Activated CD4-positive, alpha-beta T cell treated with anti-CD3 and anti-CD28 coated beads for 36 hours (primary cell): ENCODE measurements at regions not wholly inside any gene's neighbourhood (a gene's known extent, or its start where the extent isn't known, plus 50 kb on each side); places are given as distances from the start of the nearest gene placed in this dataset.
A peak's percentile ranks its signal among the peaks of the same experiment; 100 is the strongest.

ENCODE experiments used
- ATAC-seq: fragments of 200-7000 bp; cut with Tn5 transposase; one replicate; pipeline ENCODE4 v1.10.0; 2021; ENCODE audit warnings: mild to moderate bottlenecking, moderate library complexity
- CTCF ChIA-PET: fragments of 350-600 bp; sonication (Branson Sonifier 250); formaldehyde crosslinking; loops from one replicate; lab custom pipeline; 2021; ENCODE audit warnings: antibody characterized with exemption; lab: Charles Lee
- POLR2A ChIA-PET: fragments of 350-600 bp; sonication (Branson Sonifier 250); formaldehyde crosslinking; loops from one replicate; lab custom pipeline; 2021; ENCODE audit warnings: antibody characterized with exemption, inconsistent platforms; lab: Charles Lee
- DNase-seq: peaks from one replicate; pipeline ENCODE4 v3.0.0-alpha.2; 2020
- H3K27ac Mint-ChIP-seq: one replicate; pipeline ENCODE4 v1.8.0; 2021; ENCODE audit warnings: mixed read lengths
- H3K27me3 Mint-ChIP-seq: one replicate; pipeline ENCODE4 v1.8.0; 2021; ENCODE audit warnings: mixed read lengths
- H3K36me3 Mint-ChIP-seq: one replicate; pipeline ENCODE4 v1.8.0; 2021; ENCODE audit warnings: low read depth, mixed read lengths
- H3K4me1 Mint-ChIP-seq: one replicate; pipeline ENCODE4 v1.8.0; 2021; ENCODE audit warnings: mixed read lengths
- H3K4me3 Mint-ChIP-seq: one replicate; pipeline ENCODE4 v1.8.0; 2021; ENCODE audit warnings: mild to moderate bottlenecking, moderate library complexity, mixed read lengths
- H3K9me3 Mint-ChIP-seq: one replicate; pipeline ENCODE4 v1.8.0; 2021; ENCODE audit warnings: low read depth, mixed read lengths
- intact Hi-C, 2 experiments: fragments of 100-400 bp; cut with DNase I in 1 of 2; cut with micrococcal nuclease in 1 of 2; formaldehyde crosslinking; loops; one replicate each; pipeline versions ENCODE4 v1.14.2 to v1.15.1; 2022 to 2024; cut with DNase I, micrococcal nuclease

GRCh38 chrX:121135488-121136207 is 88.2 kb downstream of the GLUD2 start:
- Mint-ChIP-seq H3K27ac (no peak overlapping the region), H3K9me3 (no peaks in the 10 kb centered on the region), H3K4me3 (no peak overlapping the region), H3K36me3 (no peaks in the 10 kb centered on the region), H3K27me3 (no peaks in the 10 kb centered on the region), H3K4me1 (no peaks in the 10 kb centered on the region)
- POLR2A ChIA-PET, result interaction anchor here (0.7 kb wide), 1 partner anchor 209 kb away, joined by 4 read pairs; no protein-coding TSS in a partner anchor
- intact Hi-C loops, result no loop called here
- CTCF ChIA-PET, result no interaction called here
- no peak for DNase-seq
- ATAC-seq, result no peak

GRCh38 chrX:121146059-121146628 is 98.7 kb downstream of the GLUD2 start:
- Mint-ChIP-seq H3K36me3 (no peaks in the 10 kb centered on the region), H3K9me3 (no peaks in the 10 kb centered on the region), H3K4me1 (peaks cover 11% of the 10 kb centered on the region), H3K4me3 (no peak overlapping the region), H3K27ac (no peak overlapping the region), H3K27me3 (no peaks in the 10 kb centered on the region)
- DNase-seq, result no peak
- ATAC-seq, result no peak
- intact Hi-C loops, result no loop called here
- ChIA-PET CTCF (no interaction called here), POLR2A (no interaction called here)

- CTCF ChIA-PET, result interaction anchor here (1.3 kb wide), 1 partner anchor 158 kb away, joined by 3 read pairs; no protein-coding TSS in a partner anchor
- intact Hi-C loops, result no loop called here
- Mint-ChIP-seq H3K36me3 (no peaks in the 10 kb centered on the region), H3K4me3 (no peak overlapping the region), H3K27me3 (no peaks in the 10 kb centered on the region), H3K9me3 (no peaks in the 10 kb centered on the region), H3K27ac (no peak overlapping the region), H3K4me1 (peaks cover 11% of the 10 kb centered on the region)
- ATAC-seq (no peak), DNase-seq (no peak)
- POLR2A ChIA-PET, result no interaction called here
These were observed 102.8 kb downstream of the GLUD2 start for GRCh38 chrX:121150217-121150616.

GRCh38 chrX:121151293-121151692 is 103.9 kb downstream of the GLUD2 start:
- H3K9me3 Mint-ChIP-seq, result no peaks in the 10 kb centered on the region
- no peaks in the 10 kb centered on the region for H3K36me3 Mint-ChIP-seq
- no peak for DNase-seq
- intact Hi-C loops, result no loop called here
- peaks cover 8% of the 10 kb centered on the region for H3K4me1 Mint-ChIP-seq
- CTCF ChIA-PET, result no interaction called here
- H3K27me3 Mint-ChIP-seq, result no peaks in the 10 kb centered on the region
- POLR2A ChIA-PET, result no interaction called here
- H3K27ac Mint-ChIP-seq, result no peak overlapping the region
- H3K4me3 Mint-ChIP-seq, result no peak overlapping the region
- ATAC-seq, result no peak

- CTCF ChIA-PET, result no interaction called here
- Mint-ChIP-seq H3K4me1 (peaks cover 19% of the 10 kb centered on the region), H3K27ac (no peak overlapping the region), H3K9me3 (no peaks in the 10 kb centered on the region), H3K36me3 (no peaks in the 10 kb centered on the region), H3K27me3 (peaks cover 3% of the 10 kb centered on the region), H3K4me3 (no peak overlapping the region)
- intact Hi-C loops, result no loop called here
- POLR2A ChIA-PET, result interaction anchor here (0.6 kb wide), 1 partner anchor 483 kb away, joined by 4 read pairs; no protein-coding TSS in a partner anchor
- ATAC-seq (no peak), DNase-seq (no peak)
These were observed 107.5 kb downstream of the GLUD2 start for GRCh38 chrX:121154858-121155404.

- H3K27me3 Mint-ChIP-seq, result peaks cover 3% of the 10 kb centered on the region
- DNase-seq (no peak), ATAC-seq (peak; percentile 79)
- H3K27ac Mint-ChIP-seq, result peak overlapping the region; percentile 89
- intact Hi-C loops, result loop anchor here (1.0 to 10.0 kb wide), 9 partner anchors 54 to 484 kb away; no protein-coding TSS in a partner anchor
- ChIA-PET POLR2A (no interaction called here), CTCF (no interaction called here)
- peak overlapping the region; percentile 50 for H3K4me3 Mint-ChIP-seq
- no peaks in the 10 kb centered on the region for H3K36me3 Mint-ChIP-seq
- H3K9me3 Mint-ChIP-seq, result no peaks in the 10 kb centered on the region
- H3K4me1 Mint-ChIP-seq, result peaks cover 46% of the 10 kb centered on the region
These were observed 113.6 kb downstream of the GLUD2 start for GRCh38 chrX:121160987-121161386.

GRCh38 chrX:121161501-121161933 is 114.1 kb downstream of the GLUD2 start:
- Mint-ChIP-seq H3K36me3 (no peaks in the 10 kb centered on the region), H3K27ac (peak overlapping the region; percentile 89), H3K4me3 (peak overlapping the region; percentile 50), H3K27me3 (peaks cover 3% of the 10 kb centered on the region), H3K9me3 (no peaks in the 10 kb centered on the region), H3K4me1 (peaks cover 51% of the 10 kb centered on the region)
- intact Hi-C loops, result loop anchor here (1.0 to 10.0 kb wide), 9 partner anchors 55 to 484 kb away; no protein-coding TSS in a partner anchor
- DNase-seq (peak; percentile 42), ATAC-seq (peak; percentile 78)
- CTCF ChIA-PET, result no interaction called here
- POLR2A ChIA-PET, result no interaction called here

GRCh38 chrX:121163443-121163842 is 116.0 kb downstream of the GLUD2 start:
- DNase-seq (no peak), ATAC-seq (no peak)
- Mint-ChIP-seq H3K9me3 (no peaks in the 10 kb centered on the region), H3K4me1 (peaks cover 39% of the 10 kb centered on the region), H3K27me3 (peaks cover 3% of the 10 kb centered on the region), H3K4me3 (no peak overlapping the region), H3K27ac (no peak overlapping the region), H3K36me3 (no peaks in the 10 kb centered on the region)
- intact Hi-C loops, result loop anchor here (5.0 to 10.0 kb wide), 6 partner anchors 91 to 486 kb away; no protein-coding TSS in a partner anchor
- POLR2A ChIA-PET, result no interaction called here
- CTCF ChIA-PET, result no interaction called here

- Mint-ChIP-seq H3K27me3 (no peaks in the 10 kb centered on the region), H3K9me3 (no peaks in the 10 kb centered on the region), H3K4me1 (peaks cover 29% of the 10 kb centered on the region), H3K36me3 (no peaks in the 10 kb centered on the region), H3K27ac (no peak overlapping the region), H3K4me3 (no peak overlapping the region)
- DNase-seq (no peak), ATAC-seq (no peak)
- intact Hi-C loops, result loop anchor here in 1 of 2 experiments (10.0 kb wide), 1 partner anchor 89 kb away; no protein-coding TSS in a partner anchor
- POLR2A ChIA-PET, result no interaction called here
- CTCF ChIA-PET, result no interaction called here
These were observed 118.5 kb downstream of the GLUD2 start for GRCh38 chrX:121165930-121166359.

GRCh38 chrX:121169099-121170035 is 122.0 kb downstream of the GLUD2 start:
- ATAC-seq, result peak; percentile 53
- CTCF ChIA-PET, result no interaction called here
- POLR2A ChIA-PET, result no interaction called here
- no peaks in the 10 kb centered on the region for H3K9me3 Mint-ChIP-seq
- H3K36me3 Mint-ChIP-seq, result no peaks in the 10 kb centered on the region
- no peaks in the 10 kb centered on the region for H3K27me3 Mint-ChIP-seq
- no peak overlapping the region for H3K4me3 Mint-ChIP-seq
- peaks cover 10% of the 10 kb centered on the region for H3K4me1 Mint-ChIP-seq
- intact Hi-C loops, result loop anchor here in 1 of 2 experiments (10.0 kb wide), 1 partner anchor 85 kb away; no protein-coding TSS in a partner anchor
- DNase-seq, result no peak
- H3K27ac Mint-ChIP-seq, result no peak overlapping the region

- H3K4me1 Mint-ChIP-seq, result peaks cover 3% of the 10 kb centered on the region
- H3K27ac Mint-ChIP-seq, result no peak overlapping the region
- no peaks in the 10 kb centered on the region for H3K36me3 Mint-ChIP-seq
- H3K9me3 Mint-ChIP-seq, result no peaks in the 10 kb centered on the region
- H3K4me3 Mint-ChIP-seq, result no peak overlapping the region
- no peak for ATAC-seq
- intact Hi-C loops, result no loop called here
- DNase-seq, result no peak
- POLR2A ChIA-PET, result no interaction called here
- H3K27me3 Mint-ChIP-seq, result no peaks in the 10 kb centered on the region
- CTCF ChIA-PET, result no interaction called here
These were observed 125.3 kb downstream of the GLUD2 start for GRCh38 chrX:121172703-121173102.
